DMS53 treated with DMSO at 0.1 percent for 48 hours (cell line): ENCODE measurements at regions not wholly inside any gene's neighbourhood (a gene's known extent, or its start where the extent isn't known, plus 50 kb on each side); places are given as distances from the start of the nearest gene placed in this dataset.
"Not testable (repeated sequence)": the region's sequence is repeated elsewhere in the genome, so short reads cannot be mapped to it uniquely, and the experiment has no call there.

Experiments used
- DNase-seq: peaks from one replicate; lab custom pipeline; 2025; ENCODE audit not compliant: unreplicated experiment; lab: John Stamatoyannopoulos, UW

- DNase-seq, result no peak
These were observed 694.3 kb downstream of the GRXCR1 start for GRCh38 chr4:43586813-43587212.

- no peak for DNase-seq
These were observed 695.2 kb downstream of the GRXCR1 start for GRCh38 chr4:43587758-43588157.

GRCh38 chr4:43607400-43607799, 714.9 kb downstream of the GRXCR1 start:
- DNase-seq, result no peak

DNA sequence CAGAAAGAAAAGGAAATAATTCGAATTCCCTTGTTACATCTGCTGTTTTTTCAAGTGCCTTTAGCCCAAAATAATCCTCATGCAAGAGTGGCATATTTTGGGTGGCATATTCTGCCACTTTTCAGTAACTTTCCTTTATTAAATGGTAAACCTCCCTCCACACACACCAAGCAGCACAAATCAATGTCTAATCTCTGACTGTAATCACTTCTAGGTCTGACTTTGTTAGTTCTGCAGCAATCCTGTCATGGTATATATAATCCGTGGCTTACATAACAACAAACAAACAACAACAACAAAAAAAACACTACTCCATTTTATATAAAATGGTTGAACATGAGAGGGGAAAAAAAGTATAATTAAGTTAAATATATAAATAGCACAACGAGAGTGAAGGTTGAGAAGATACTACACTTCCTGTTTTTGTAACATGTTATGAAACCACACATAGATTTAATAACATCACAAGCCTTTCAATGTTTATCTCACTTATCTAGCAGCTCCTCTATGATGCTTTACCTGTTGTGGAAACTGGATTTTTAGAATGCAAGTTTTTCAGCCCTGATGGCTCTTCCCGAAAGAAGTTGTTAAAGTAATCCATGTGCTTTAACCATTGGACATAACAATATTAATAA, 715.4 kb downstream of the GRXCR1 start:
- DNase-seq, result no peak

DNA sequence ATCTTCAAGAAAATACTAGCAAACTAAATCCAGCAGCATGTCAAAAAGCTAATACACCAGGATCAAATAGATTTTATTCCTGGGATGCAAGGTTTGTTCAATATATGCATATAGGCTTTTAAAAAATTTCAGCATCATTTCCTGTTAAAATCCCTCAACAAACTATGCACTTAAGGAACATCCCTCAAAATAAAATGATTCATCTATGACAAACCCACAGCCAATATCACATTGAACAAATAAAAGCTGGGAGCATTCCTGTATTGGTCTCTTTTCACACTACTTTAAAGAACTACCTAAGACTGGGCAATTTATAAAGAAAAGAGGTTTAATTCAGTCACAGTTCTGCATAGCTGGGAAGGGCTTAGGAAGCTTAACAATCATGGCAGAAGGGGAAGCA, 726.7 kb downstream of the GRXCR1 start:
- no peak for DNase-seq

DNA sequence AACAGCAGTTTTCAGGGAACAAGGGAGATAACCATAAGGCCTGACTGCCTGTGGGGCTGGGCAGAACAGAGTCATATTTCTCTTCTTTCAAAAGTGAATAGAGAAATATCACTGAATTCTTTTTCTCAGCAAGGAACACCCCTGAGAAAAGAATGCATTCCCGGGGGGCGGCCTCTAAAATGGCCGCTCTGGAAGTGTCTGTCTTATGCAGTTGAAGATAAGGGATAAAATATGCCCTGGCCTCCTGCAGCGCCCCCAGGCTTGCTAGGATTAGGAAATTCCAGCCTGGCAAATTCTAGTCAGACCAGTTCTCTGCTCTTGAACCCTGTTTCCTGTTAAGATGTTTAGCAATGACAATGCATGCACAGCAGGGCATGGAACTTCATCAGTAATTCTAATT, 745.4 kb downstream of the GRXCR1 start:
- not testable (repeated sequence) for DNase-seq

DNA sequence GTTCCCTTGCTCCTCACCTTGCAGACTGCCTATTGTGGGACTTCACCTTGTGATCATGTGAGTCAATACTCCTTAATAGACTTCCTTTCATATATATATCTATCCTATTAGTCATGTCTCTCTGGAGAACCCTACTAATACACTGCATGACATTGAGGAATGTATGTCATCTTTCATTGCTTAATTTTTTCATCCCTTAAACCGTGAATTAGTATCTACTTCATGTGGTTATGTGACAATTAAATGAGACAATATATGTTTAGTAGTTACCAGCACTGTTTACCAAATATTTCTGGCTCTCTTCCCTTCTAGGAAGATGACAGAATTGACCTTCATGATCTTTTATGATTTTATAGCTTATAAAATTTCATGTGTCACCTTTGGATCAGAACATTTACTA, 759.5 kb downstream of the GRXCR1 start:
- DNase-seq, result no peak

GRCh38 chr4:43659547-43659946, 767.0 kb downstream of the GRXCR1 start:
- not testable (repeated sequence) for DNase-seq

DNA sequence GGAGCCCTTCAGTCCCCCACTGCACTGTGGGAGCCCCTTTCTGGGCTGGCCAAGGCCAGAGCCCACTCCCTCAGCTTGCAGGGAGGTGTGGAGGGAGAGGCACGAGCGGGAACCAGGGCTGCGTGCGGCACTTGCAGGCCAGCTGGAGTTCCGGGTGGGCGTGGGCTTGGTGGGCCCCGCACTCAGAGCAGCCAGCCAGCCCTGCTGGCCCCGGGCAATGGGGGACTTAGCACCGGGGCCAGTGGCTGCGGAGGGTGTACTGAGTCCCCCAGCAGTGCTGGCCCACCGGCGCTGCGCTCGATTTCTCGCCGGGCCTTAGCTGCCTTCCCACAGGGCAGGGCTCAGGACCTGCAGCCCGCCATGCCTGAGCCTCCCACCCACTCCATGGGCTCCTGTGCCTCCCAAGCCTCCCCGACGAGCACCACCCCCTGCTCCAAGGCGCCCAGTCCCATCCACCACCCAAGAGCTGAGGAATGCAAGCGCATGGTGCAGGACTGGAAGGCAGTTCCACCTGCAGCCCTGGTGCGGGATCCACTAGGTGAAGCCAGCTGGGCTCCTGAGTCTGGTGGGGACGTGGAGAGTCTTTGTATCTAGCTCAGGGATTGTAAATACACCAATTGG, 776.2 kb downstream of the KCTD8 start:
- not testable (repeated sequence) for DNase-seq

GRCh38 chr4:43680421-43680820, 768.2 kb downstream of the KCTD8 start:
- no peak for DNase-seq

DNA sequence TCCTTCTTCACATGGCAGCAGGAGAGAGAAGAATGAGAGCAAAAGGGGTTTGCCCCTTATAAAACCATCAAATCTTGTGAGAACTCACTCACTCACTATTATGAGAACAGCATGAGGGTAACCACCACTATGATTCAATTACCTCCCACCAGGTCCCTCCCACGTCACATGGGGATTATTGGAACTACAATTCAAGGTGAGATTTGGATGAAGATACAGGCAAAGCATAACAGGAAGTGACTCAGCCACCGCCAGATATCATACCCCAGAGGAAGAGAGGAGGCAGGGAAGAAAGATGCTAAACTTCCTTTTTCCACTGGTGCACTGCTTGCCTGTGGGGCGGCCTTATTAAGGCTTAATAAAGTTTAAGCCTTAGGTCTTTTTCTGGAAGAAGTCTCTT, 766.1 kb downstream of the KCTD8 start:
- DNase-seq, result no peak

DNA sequence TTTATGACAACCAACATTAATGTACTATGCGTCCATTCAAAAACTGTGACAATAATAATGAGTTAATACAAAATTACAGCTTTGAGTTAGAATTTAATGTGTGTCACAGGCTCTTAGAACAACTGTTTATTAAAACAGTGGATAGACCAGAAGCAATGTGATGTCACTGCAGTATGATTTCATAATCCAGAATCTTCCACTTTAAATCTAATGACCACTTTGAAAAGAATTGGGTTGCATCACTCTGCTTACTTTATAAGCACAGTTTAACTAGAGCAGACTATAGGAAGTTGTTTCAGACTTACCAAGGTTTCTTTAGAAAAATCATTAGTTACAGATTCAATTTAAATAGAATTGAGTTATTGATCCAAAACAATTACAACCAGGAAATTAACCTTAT, 758.5 kb downstream of the KCTD8 start:
- DNase-seq, result no peak

GRCh38 chr4:43693876-43694275, 754.7 kb downstream of the KCTD8 start:
- DNase-seq, result no peak

- no peak for DNase-seq
These were observed 739.2 kb downstream of the KCTD8 start for GRCh38 chr4:43709443-43709842.

- no peak for DNase-seq
These were observed 731.8 kb downstream of the KCTD8 start for GRCh38 chr4:43716721-43717395.

DNA sequence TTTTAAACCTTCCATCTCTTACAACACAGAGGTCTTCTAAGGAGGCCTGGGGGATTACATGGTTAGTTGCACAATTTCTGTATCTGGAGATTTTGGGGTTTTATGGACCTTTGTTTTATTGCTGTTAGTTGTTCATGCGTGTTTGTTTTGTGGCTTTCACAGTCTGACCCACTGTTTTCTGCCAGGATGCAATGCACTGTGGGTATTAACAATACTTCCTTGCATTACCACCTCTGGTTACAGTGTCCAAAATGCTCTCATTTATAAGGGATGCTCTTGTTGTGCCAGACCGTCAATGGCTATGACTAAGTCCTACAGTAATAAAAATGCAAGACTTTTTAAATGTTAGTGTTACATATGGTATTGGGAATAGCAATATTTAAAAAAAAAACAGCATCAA, 730.2 kb downstream of the KCTD8 start:
- DNase-seq, result no peak

DNA sequence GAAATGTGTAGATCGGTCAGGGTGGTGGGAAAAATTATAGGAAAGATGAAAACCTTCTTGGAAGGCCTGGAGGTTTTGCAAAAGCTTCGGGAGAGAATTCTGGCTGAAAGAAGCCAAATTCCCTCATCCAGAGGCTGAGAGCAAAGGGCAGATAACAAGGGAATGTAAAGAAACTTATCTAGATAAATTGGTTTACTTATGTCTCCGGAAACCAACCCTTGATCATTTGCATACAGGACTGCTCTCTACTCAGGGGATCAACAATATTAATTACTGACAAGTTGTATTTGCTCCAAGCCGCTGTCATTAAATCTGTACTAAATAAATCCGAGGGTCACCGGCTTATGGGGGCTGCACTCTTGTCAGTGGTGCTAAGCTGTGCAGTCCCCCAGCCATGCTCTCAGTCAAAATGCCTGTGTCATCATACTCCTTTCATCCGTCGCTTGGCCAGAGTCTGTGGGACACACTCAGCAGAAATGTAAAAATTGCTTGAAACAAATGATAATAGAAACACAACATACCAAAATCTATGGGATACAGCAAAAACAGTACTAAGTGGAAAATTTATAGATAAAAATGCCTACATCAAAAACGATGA, 715.7 kb downstream of the KCTD8 start:
- DNase-seq, result no peak

GRCh38 chr4:43742083-43742482, 706.5 kb downstream of the KCTD8 start:
- no peak for DNase-seq

DNA sequence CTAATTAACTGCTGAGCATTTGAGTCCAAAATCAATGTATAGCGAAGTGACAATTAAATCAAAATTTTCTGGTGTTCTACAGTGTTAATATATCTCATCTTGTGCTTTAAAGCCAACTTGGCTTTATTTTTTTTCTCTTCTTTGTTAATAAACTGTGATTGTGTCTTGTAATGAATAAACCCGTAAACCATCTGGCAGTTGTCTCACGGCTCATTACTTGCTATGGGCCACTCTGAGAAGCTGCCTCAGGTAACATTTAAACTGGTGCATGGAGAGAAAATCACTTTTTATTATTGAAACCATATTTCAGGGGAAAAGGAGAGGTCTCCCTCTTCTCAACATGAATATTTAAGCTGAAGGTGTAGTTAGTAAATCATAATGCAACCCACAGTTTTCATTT, 694.0 kb downstream of the KCTD8 start:
- no peak for DNase-seq

DNA sequence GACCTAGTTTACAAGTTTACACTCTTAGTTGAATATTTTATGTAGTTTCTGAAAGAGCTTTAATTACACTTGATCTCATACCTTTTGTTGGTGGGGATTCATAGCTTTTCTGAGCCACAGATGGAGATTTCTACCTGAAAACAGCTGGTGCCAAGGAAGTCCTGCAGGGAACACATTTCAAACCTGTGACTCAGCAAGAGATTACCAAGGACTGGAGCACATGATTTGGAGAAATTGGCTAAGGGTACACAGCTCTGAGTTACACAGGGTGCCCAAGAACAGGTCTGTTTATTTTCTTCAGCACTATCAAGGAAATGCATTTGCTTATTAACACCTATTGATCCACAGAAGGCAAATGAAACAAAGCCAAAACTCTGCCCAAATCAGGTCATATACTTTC, 691.5 kb downstream of the KCTD8 start:
- DNase-seq, result peak; percentile 46

GRCh38 chr4:43758836-43759235, 689.8 kb downstream of the KCTD8 start:
- no peak for DNase-seq

DNA sequence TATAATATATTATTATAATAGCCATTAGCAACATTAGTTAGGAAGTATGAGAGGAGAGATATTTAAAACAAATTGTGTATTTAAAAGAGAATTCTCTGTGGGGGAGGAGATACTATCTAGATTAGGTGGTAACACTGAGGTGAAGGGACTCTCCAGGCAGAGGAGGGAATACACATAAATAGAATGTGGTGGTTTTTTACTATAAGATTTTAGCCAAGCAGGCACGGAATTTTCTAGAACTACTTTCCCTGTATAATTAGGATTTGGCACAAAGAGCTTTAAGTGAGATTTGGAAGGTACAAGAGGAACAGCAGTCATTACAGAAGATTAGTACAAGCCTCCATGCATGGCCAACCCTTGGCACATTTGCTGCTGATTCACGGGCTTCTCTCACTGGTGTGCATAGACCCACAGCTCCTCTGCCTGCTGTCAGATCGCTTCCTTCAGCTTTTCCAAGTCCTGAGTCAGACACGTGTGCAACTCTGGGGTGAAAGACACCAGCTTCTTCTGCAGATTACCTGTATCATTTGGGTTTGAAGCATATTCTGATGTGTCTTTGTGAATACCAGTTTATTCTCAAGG, 685.5 kb downstream of the KCTD8 start:
- no peak for DNase-seq
